GM23338 (cell line): ENCODE measurements at regions not wholly inside any gene's neighbourhood (a gene's known extent, or its start where the extent isn't known, plus 50 kb on each side); places are given as distances from the start of the nearest gene placed in this dataset.

ENCODE experiments used
- ATAC-seq: fragments of 200-7000 bp; cut with Tn5 transposase; 3 replicates; pipeline ENCODE4 v1.9.1; 2020
- DNase-seq: peaks from one replicate; pipeline ENCODE4 v3.0.0-alpha.2; 2015; ENCODE audit warnings: low spot score
- H2AFZ ChIP-seq: fragments of 200-600 bp; sonication (generic); 2 replicates; pipeline ENCODE4 v1.8.0; 2016; ENCODE audit warnings: antibody characterized with exemption, mild to moderate bottlenecking, moderate library complexity
- H3F3A ChIP-seq: fragments of 200-600 bp; sonication (generic); replicated peaks from 2 replicates; pipeline ENCODE4 v1.8.0; 2017; ENCODE audit warnings: antibody characterized with exemption, mixed run types, low read depth
- H3K27ac ChIP-seq: fragments of 200-600 bp; sonication (generic); 2 replicates; pipeline ENCODE4 v1.6.1; 2016; ENCODE audit warnings: low read depth
- H3K27me3 ChIP-seq: fragments of 200-600 bp; sonication (generic); 2 replicates; pipeline ENCODE4 v1.8.0; 2016; ENCODE audit warnings: mild to moderate bottlenecking, mixed run types, moderate library complexity; ENCODE audit not compliant: insufficient read depth
- H3K36me3 ChIP-seq: fragments of 200-600 bp; sonication (generic); 2 replicates; pipeline ENCODE4 v1.8.0; 2016; ENCODE audit warnings: mild to moderate bottlenecking; ENCODE audit not compliant: insufficient read depth
- H3K4me1 ChIP-seq: fragments of 200-600 bp; sonication (generic); 2 replicates; pipeline ENCODE4 v1.8.0; 2016; ENCODE audit warnings: mild to moderate bottlenecking, moderate library complexity; ENCODE audit not compliant: insufficient read depth
- H3K4me2 ChIP-seq: fragments of 200-600 bp; sonication (generic); 2 replicates; pipeline ENCODE4 v1.7.1; 2017; ENCODE audit warnings: mixed run types
- H3K4me3 ChIP-seq: fragments of 200-600 bp; sonication (generic); 2 replicates; pipeline ENCODE4 v1.6.1; 2016; ENCODE audit warnings: mixed run types
- H3K79me2 ChIP-seq: fragments of 200-600 bp; sonication (generic); replicated peaks from 2 replicates; pipeline ENCODE4 v1.8.0; 2017; ENCODE audit warnings: mild to moderate bottlenecking; ENCODE audit not compliant: insufficient read depth
- H3K9me2 ChIP-seq: fragments of 200-600 bp; sonication (generic); 2 replicates; pipeline ENCODE4 v1.8.0; 2017; ENCODE audit not compliant: insufficient read depth
- H4K20me1 ChIP-seq: fragments of 200-600 bp; sonication (generic); replicated peaks from 2 replicates; pipeline ENCODE4 v1.8.0; 2017; ENCODE audit warnings: mild to moderate bottlenecking; ENCODE audit not compliant: insufficient read depth
- H3K27ac Mint-ChIP-seq: 2 replicates; pipeline ENCODE4 v1.8.0; 2020; ENCODE audit warnings: inconsistent platforms, mild to moderate bottlenecking, moderate library complexity, mixed read lengths
- H3K27me3 Mint-ChIP-seq: 3 replicates; pipeline ENCODE4 v1.8.0; 2022; ENCODE audit warnings: low read depth, mild to moderate bottlenecking, moderate library complexity, mixed read lengths, inconsistent platforms; ENCODE audit not compliant: insufficient read depth, poor library complexity
- H3K36me3 Mint-ChIP-seq: 3 replicates; pipeline ENCODE4 v1.8.0; 2021; ENCODE audit warnings: low read depth, mild to moderate bottlenecking, inconsistent platforms, moderate library complexity, mixed read lengths
- H3K4me1 Mint-ChIP-seq: 3 replicates; pipeline ENCODE4 v1.8.0; 2020; ENCODE audit warnings: mild to moderate bottlenecking, inconsistent platforms, mixed read lengths
- H3K4me3 Mint-ChIP-seq: 3 replicates; pipeline ENCODE4 v1.8.0; 2021; ENCODE audit warnings: moderate library complexity, mild to moderate bottlenecking, inconsistent platforms, mixed read lengths
- H3K9me3 Mint-ChIP-seq: 3 replicates; pipeline ENCODE4 v1.8.0; 2020; ENCODE audit warnings: moderate library complexity, mild to moderate bottlenecking, inconsistent platforms, mixed read lengths
- CREB1 ChIP-seq: fragments of 250-450 bp; sonication (Bioruptor Pico); IDR thresholded peaks from 2 replicates; pipeline ENCODE4 v1.5.0; 2020; ENCODE audit warnings: low read depth, mild to moderate bottlenecking, moderate library complexity
- CTCF ChIP-seq, 2 experiments: fragments of 200-600 bp in 1 of 2; sonication (generic) in 1 of 2; conservative IDR thresholded peaks; 2 replicates each; pipeline versions ENCODE4 v1.5.1 to v1.6.1; 2016 to 2017; ENCODE audit warnings: antibody characterized with exemption in 2 of 2, low read depth in 2 of 2, mild to moderate bottlenecking in 2 of 2, moderate library complexity in 1 of 2
- EZH2 ChIP-seq: fragments of 200-600 bp; sonication (generic); IDR thresholded peaks from one replicate; pipeline ENCODE4 v1.8.0; 2017; ENCODE audit warnings: antibody characterized with exemption, mild to moderate bottlenecking, low read depth; ENCODE audit not compliant: unreplicated experiment
- JUNB ChIP-seq: IDR thresholded peaks from one replicate; pipeline ENCODE4 v1.6.1; 2016; ENCODE audit warnings: antibody characterized with exemption; ENCODE audit not compliant: unreplicated experiment
- POLR2AphosphoS5 ChIP-seq: IDR thresholded peaks from 2 replicates; pipeline ENCODE4 v1.6.1; 2016; ENCODE audit warnings: antibody characterized with exemption, low read depth
- ZNF114 ChIP-seq: fragments of 250-450 bp; sonication (Bioruptor Pico); IDR thresholded peaks from 2 replicates; pipeline ENCODE4 v1.5.0; 2020; ENCODE audit warnings: mild to moderate bottlenecking, moderate library complexity
- ZNF331 ChIP-seq: fragments of 250-450 bp; sonication (Bioruptor Pico); IDR thresholded peaks from 2 replicates; pipeline ENCODE4 v1.5.0; 2020; ENCODE audit warnings: low read depth, mild to moderate bottlenecking, moderate library complexity
- TF ChIP-seq, protein P1 (sequence below): IDR thresholded peaks from 2 replicates; pipeline ENCODE4 v1.6.1; 2016; ENCODE audit warnings: antibody characterized with exemption

GRCh38 chr4:79064806-79065205 lies 125.6 kb upstream of the PAQR3 start (continued):
- TF ChIP-seq POLR2AphosphoS5 (no peak), ZNF114 (CRISPR knock-in tag) (no peak), CTCF (conservative IDR thresholded peaks at IDR 0.05; ENCODE audit: low read depth in 2 of 2) (no peak), CREB1 (CRISPR knock-in tag) (no peak)

DNA sequence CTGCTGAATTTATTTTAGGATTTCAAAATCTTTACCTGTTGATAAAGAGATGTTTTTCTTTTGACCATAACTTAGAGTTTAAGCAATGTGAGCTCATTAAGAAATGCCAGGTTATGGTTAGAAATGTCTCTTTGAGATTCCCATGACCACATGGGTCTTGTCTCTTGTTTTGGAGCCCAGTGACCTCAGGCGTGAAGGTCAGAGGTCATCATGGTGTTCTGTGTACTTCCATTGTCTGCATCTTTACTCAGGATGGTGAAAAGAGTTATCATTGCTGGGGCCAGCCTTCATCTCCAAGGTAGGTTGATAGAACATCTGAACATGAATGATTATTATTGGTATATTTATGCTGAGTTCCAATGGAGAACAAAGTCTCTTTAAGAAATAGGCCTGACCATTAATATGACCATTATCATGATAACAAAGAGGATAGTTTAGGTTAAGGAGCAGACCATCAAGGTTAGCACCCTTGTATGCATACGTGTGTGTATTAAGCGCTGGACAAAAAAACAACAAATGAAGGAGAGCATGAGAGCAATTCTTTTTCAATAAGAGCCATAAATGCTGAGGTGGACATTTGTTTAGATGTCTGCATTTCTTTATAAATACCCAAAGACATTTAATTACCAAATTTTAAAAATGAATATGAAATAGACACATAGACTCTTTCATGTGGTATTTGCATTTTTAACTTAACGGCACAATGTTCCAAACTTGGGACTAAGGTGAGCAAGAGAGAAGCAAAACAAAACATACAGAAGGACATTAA lies 120.6 kb upstream of the PAQR3 start:
- H3K9me2 ChIP-seq, result no peaks in the 10 kb centered on the region
- H3K4me3 ChIP-seq, result no peak overlapping the region
- DNase-seq (no peak), ATAC-seq (no peak)
- Mint-ChIP-seq H3K27ac (no peak overlapping the region), H3K9me3 (no peaks in the 10 kb centered on the region), H3K4me1 (peaks cover 2% of the 10 kb centered on the region; the same call in 2 of the 3 replicates), H3K4me3 (no peak overlapping the region), H3K27me3 (peaks cover 1% of the 10 kb centered on the region), H3K36me3 (no peaks in the 10 kb centered on the region)
- H3K27ac ChIP-seq, result no peak overlapping the region
- H3K79me2 ChIP-seq, result no peaks in the 10 kb centered on the region
- no peak overlapping the region for H2AFZ ChIP-seq
- H3K4me1 ChIP-seq, result no peaks in the 10 kb centered on the region
- no peaks in the 10 kb centered on the region; the same call in 1 of the 2 replicates for H4K20me1 ChIP-seq
- H3K36me3 ChIP-seq, result no peaks in the 10 kb centered on the region
- H3K4me2 ChIP-seq, result no peak overlapping the region
- no peaks in the 10 kb centered on the region for H3K27me3 ChIP-seq
- no peaks in the 10 kb centered on the region for H3F3A ChIP-seq
- no peak for TF ChIP-seq POLR2AphosphoS5
- TF ChIP-seq JUNB, result no peak
- TF ChIP-seq, protein P1, sequence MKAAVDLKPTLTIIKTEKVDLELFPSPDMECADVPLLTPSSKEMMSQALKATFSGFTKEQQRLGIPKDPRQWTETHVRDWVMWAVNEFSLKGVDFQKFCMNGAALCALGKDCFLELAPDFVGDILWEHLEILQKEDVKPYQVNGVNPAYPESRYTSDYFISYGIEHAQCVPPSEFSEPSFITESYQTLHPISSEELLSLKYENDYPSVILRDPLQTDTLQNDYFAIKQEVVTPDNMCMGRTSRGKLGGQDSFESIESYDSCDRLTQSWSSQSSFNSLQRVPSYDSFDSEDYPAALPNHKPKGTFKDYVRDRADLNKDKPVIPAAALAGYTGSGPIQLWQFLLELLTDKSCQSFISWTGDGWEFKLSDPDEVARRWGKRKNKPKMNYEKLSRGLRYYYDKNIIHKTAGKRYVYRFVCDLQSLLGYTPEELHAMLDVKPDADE, result no peak
- TF ChIP-seq ZNF114 (CRISPR knock-in tag), result no peak

GRCh38 chr4:79057772-79058171 lies 118.5 kb upstream of the PAQR3 start:
- Histone ChIP-seq H3K79me2 (no peaks in the 10 kb centered on the region), H3K36me3 (no peaks in the 10 kb centered on the region), H3K4me2 (no peak overlapping the region), H3K4me1 (no peaks in the 10 kb centered on the region), H2AFZ (no peak overlapping the region), H3K27ac (no peak overlapping the region), H3F3A (no peaks in the 10 kb centered on the region), H4K20me1 (no peaks in the 10 kb centered on the region; the same call in 1 of the 2 replicates), H3K9me2 (no peaks in the 10 kb centered on the region), H3K4me3 (no peak overlapping the region), H3K27me3 (no peaks in the 10 kb centered on the region)
- no peak overlapping the region for H3K4me3 Mint-ChIP-seq
- no peaks in the 10 kb centered on the region for H3K9me3 Mint-ChIP-seq
- TF ChIP-seq CREB1 (CRISPR knock-in tag), result no peak
- TF ChIP-seq ZNF114 (CRISPR knock-in tag), result no peak
- TF ChIP-seq CTCF (conservative IDR thresholded peaks at IDR 0.05; ENCODE audit: low read depth in 2 of 2), result no peak
- TF ChIP-seq ZNF331 (CRISPR knock-in tag), result no peak
- no peak for TF ChIP-seq EZH2
- no peaks in the 10 kb centered on the region for H3K36me3 Mint-ChIP-seq
- no peak overlapping the region for H3K27ac Mint-ChIP-seq
- DNase-seq (no peak), ATAC-seq (no peak)
- H3K27me3 Mint-ChIP-seq, result peaks cover 1% of the 10 kb centered on the region
- no peaks in the 10 kb centered on the region for H3K4me1 Mint-ChIP-seq
